Activated naive CD4-positive, alpha-beta T cell treated with anti-CD3 and anti-CD28 coated beads for 36 hours (primary cell): ENCODE measurements at regions not wholly inside any gene's neighbourhood (a gene's known extent, or its start where the extent isn't known, plus 50 kb on each side); places are given as distances from the start of the nearest gene placed in this dataset.

Experiments
- CTCF ChIA-PET: fragments of 350-600 bp; sonication (Branson Sonifier 250); formaldehyde crosslinking; loops from one replicate; lab custom pipeline; 2021; ENCODE audit warnings: antibody characterized with exemption; lab: Charles Lee
- DNase-seq: peaks from one replicate; pipeline ENCODE4 v3.0.0-alpha.2; 2020
- H3K27ac Mint-ChIP-seq: one replicate; pipeline ENCODE4 v1.8.0; 2021; ENCODE audit warnings: mild to moderate bottlenecking, mixed read lengths
- H3K27me3 Mint-ChIP-seq: one replicate; pipeline ENCODE4 v1.8.0; 2021; ENCODE audit warnings: low read depth, mixed read lengths
- H3K36me3 Mint-ChIP-seq: one replicate; pipeline ENCODE4 v1.8.0; 2021; ENCODE audit warnings: low read depth, mixed read lengths
- H3K4me1 Mint-ChIP-seq: one replicate; pipeline ENCODE4 v1.8.0; 2021; ENCODE audit warnings: low read depth, mixed read lengths
- H3K4me3 Mint-ChIP-seq: one replicate; pipeline ENCODE4 v1.8.0; 2021; ENCODE audit warnings: mild to moderate bottlenecking, moderate library complexity, mixed read lengths
- H3K9me3 Mint-ChIP-seq: one replicate; pipeline ENCODE4 v1.8.0; 2021; ENCODE audit warnings: mixed read lengths
- intact Hi-C: fragments of 100-400 bp; cut with micrococcal nuclease; formaldehyde crosslinking; loops from one replicate; pipeline ENCODE4 v1.15.1; 2023

DNA sequence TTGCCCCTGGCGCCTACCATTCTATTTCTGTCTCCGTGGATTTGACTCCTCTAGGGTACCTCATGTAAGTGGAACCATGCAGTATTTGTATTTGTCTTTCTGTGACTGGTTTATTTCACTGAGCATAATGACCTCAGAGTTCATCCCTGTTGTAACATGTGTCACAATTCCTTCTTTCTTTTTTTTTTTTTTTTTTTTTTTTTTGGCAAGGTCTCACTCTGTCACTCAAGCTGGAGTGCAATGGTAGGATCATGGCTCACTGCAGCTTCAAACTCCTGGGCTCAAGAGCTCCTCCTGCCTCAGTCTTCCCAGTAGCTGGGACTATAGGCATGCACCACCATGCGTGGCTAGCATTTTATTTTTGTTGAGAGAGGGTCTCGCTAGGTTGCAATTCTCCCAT lies 74.0 kb upstream of the SEPTIN5 start:
- Mint-ChIP-seq H3K36me3 (no peaks in the 10 kb centered on the region), H3K4me1 (no peaks in the 10 kb centered on the region), H3K4me3 (no peak overlapping the region), H3K27me3 (peaks cover 8% of the 10 kb centered on the region), H3K9me3 (no peaks in the 10 kb centered on the region), H3K27ac (no peak overlapping the region)
- no peak for DNase-seq
- CTCF ChIA-PET: no interaction called here
- intact Hi-C loops: no loop called here

- no peak for DNase-seq
- H3K9me3 Mint-ChIP-seq: no peaks in the 10 kb centered on the region
- H3K36me3 Mint-ChIP-seq: no peaks in the 10 kb centered on the region
- intact Hi-C loops: no loop called here
- CTCF ChIA-PET: no interaction called here
- no peaks in the 10 kb centered on the region for H3K4me1 Mint-ChIP-seq
- H3K27me3 Mint-ChIP-seq: peaks cover 9% of the 10 kb centered on the region
- H3K27ac Mint-ChIP-seq: no peak overlapping the region
- H3K4me3 Mint-ChIP-seq: no peak overlapping the region
Observed at GRCh38 chr22:19641254-19641982, 72.9 kb upstream of the SEPTIN5 start.

DNA sequence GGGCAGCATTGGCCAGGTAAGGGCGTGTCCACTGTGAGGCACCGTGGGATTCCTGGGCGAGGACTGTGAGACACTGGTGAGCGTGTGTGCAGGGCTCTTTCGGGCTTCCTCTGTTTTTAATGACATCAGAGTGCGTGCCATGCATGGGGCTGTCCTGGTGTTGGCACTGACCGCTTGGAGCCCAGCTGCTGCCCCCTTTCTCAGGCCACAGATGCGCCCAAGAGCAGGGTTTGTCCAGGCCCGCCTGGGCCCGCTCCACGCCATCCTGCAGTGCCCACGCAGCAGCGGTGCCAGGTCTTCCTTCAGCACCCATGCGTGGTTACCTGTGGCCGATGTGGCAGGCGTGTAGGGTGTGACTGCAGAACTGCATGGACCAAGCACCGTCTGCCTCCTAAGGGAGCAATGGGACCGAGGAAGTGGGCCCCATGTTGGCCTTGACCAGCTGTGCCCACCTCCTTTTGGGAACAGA lies 72.3 kb upstream of the SEPTIN5 start:
- CTCF ChIA-PET: no interaction called here
- H3K27me3 Mint-ChIP-seq: peaks cover 9% of the 10 kb centered on the region
- H3K9me3 Mint-ChIP-seq: no peaks in the 10 kb centered on the region
- no peaks in the 10 kb centered on the region for H3K36me3 Mint-ChIP-seq
- H3K4me1 Mint-ChIP-seq: no peaks in the 10 kb centered on the region
- intact Hi-C loops: no loop called here
- no peak overlapping the region for H3K4me3 Mint-ChIP-seq
- no peak for DNase-seq
- H3K27ac Mint-ChIP-seq: no peak overlapping the region

DNA sequence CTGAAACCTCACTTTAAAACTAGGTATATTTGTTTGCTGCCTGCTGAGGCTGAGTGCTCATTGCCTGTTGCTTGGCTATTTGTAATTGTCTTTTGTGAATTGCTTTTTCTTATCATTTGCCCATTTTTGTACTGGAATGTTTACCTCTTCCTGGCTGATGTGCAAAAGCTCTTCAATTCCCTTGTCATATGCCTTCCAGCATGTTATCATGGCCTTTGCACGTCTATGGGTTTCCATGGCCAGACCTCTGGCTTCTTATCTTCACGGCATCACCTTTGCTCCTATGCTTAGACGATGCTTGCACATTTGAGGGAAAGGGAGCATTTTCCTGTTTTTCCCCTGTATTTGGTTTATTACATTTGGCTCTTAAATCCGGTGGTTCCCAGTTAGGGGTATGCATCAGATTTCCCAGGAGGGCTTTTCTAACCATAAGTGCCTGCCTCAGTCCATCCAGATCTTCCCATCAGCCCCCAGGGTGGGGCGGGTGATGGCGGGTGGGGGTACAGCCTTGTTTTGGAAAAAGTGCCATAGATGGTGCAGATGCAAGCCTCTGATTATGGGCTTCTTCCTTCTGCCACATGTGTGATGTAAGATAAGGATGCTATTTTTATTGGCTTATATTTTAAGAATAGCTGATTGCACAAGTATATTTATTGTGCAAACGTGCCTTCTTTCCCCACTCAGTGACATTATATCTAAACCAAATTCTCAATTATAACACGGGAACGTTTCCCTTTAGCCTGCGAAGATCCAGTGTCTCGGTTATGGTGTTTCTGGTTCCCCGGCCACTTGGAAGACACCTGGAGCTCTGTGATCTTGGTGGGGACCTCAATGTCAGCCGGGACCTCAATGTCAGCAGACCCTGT lies 70.6 kb upstream of the SEPTIN5 start:
- Mint-ChIP-seq H3K36me3 (no peaks in the 10 kb centered on the region), H3K4me1 (no peaks in the 10 kb centered on the region), H3K9me3 (peaks cover 8% of the 10 kb centered on the region), H3K4me3 (no peak overlapping the region), H3K27me3 (peaks cover 12% of the 10 kb centered on the region), H3K27ac (no peak overlapping the region)
- DNase-seq: no peak
- CTCF ChIA-PET: interaction anchor here (1.0 kb wide), 2 partner anchors 36 to 388 kb away, joined by 3 to 5 read pairs; no protein-coding TSS in a partner anchor
- intact Hi-C loops: no loop called here

DNA sequence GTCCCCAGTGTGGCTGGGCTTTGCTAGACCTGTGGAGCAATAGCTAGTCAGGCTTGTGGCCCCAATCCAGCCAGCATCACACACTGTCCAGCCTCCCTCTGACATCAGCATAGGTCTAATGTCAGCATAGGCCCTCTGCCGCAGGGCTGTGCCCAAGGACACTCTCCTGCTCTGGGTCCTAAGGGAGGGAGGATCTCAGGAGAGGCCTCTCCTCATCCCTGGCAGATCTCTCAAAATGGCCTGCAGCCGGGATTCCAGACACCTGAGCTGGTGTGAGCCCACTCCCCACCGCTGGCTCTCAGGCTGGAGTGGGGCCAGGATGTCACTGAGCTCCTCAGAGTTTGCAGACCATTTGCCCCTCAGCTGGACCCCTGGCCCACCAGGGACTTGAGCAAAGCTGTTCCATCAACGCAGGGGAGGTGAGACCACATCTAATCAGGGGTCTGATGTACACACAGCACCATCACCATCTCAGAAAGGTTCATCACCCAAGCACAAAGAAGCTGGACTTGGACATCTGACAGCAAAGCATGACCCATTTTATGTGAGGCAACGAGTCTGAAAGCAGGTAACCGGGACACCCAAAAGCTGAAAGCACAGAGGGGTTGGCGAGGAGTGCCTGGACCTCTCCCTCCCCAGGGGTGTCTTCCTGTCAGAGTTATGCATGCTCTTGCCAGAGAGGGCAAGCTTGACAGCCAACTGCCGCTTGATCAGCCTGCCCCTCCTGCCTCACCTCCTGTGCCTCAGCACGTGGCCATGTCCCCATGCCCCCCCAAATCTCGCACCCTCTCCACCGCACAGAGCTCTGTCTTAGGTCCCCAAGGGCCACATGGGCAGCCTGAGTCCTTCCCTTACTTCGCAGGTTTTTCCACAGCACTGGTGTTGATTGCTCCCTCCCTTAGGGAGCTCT lies 69.7 kb upstream of the SEPTIN5 start:
- Mint-ChIP-seq H3K27ac (no peak overlapping the region), H3K27me3 (peaks cover 14% of the 10 kb centered on the region), H3K9me3 (peaks cover 14% of the 10 kb centered on the region), H3K4me1 (no peaks in the 10 kb centered on the region), H3K36me3 (no peaks in the 10 kb centered on the region), H3K4me3 (no peak overlapping the region)
- CTCF ChIA-PET: interaction anchor here (1.0 to 1.3 kb wide), 3 partner anchors 15 to 388 kb away, joined by 3 to 5 read pairs (median 5); no protein-coding TSS in a partner anchor
- DNase-seq: no peak
- intact Hi-C loops: no loop called here

- H3K9me3 Mint-ChIP-seq: peaks cover 15% of the 10 kb centered on the region
- H3K4me1 Mint-ChIP-seq: no peaks in the 10 kb centered on the region
- intact Hi-C loops: no loop called here
Observed at GRCh38 chr22:19645391-19645790, 68.9 kb upstream of the SEPTIN5 start.

GRCh38 chr22:19645905-19646304 lies 68.4 kb upstream of the SEPTIN5 start:
- H3K36me3 Mint-ChIP-seq: no peaks in the 10 kb centered on the region
- no peak overlapping the region for H3K27ac Mint-ChIP-seq
- peaks cover 15% of the 10 kb centered on the region for H3K9me3 Mint-ChIP-seq
- intact Hi-C loops: no loop called here
- H3K4me3 Mint-ChIP-seq: no peak overlapping the region
- H3K4me1 Mint-ChIP-seq: no peaks in the 10 kb centered on the region
- CTCF ChIA-PET: no interaction called here
- DNase-seq: no peak
- H3K27me3 Mint-ChIP-seq: peaks cover 13% of the 10 kb centered on the region

More at GRCh38 chr22:19645391-19645790, 68.9 kb upstream of the SEPTIN5 start:
- H3K4me3 Mint-ChIP-seq: no peak overlapping the region
- H3K36me3 Mint-ChIP-seq: no peaks in the 10 kb centered on the region
- no peak for DNase-seq
- CTCF ChIA-PET: interaction anchor here (1.3 kb wide), 1 partner anchor 16 kb away, joined by 5 read pairs; no protein-coding TSS in a partner anchor
- no peak overlapping the region for H3K27ac Mint-ChIP-seq
- H3K27me3 Mint-ChIP-seq: peaks cover 16% of the 10 kb centered on the region

DNA sequence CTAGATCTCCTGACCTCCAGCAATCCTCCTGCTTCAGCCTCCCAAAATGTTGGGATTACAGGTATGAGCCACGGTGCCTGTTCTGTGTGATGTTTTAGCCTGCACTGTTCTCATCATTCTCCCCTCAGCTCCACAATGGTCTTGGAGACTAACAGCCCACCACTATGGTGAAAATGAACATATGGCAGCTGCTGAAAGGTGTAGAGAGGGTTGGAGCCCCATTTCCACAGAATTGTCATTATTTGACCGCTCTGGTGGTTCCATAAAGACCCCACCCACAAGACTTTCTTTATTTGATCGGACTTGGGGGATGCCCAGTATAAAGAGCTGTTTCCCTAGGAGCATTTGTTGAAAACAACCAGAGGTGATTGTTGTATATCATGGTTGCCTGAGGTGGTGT lies 67.9 kb upstream of the SEPTIN5 start:
- Mint-ChIP-seq H3K4me3 (no peak overlapping the region), H3K4me1 (no peaks in the 10 kb centered on the region), H3K9me3 (peaks cover 15% of the 10 kb centered on the region), H3K27me3 (peaks cover 13% of the 10 kb centered on the region), H3K36me3 (no peaks in the 10 kb centered on the region), H3K27ac (no peak overlapping the region)
- intact Hi-C loops: no loop called here
- DNase-seq: no peak
- CTCF ChIA-PET: interaction anchor here (0.9 to 1.1 kb wide), 2 partner anchors 16 to 32 kb away, joined by 3 to 4 read pairs; no protein-coding TSS in a partner anchor

DNA sequence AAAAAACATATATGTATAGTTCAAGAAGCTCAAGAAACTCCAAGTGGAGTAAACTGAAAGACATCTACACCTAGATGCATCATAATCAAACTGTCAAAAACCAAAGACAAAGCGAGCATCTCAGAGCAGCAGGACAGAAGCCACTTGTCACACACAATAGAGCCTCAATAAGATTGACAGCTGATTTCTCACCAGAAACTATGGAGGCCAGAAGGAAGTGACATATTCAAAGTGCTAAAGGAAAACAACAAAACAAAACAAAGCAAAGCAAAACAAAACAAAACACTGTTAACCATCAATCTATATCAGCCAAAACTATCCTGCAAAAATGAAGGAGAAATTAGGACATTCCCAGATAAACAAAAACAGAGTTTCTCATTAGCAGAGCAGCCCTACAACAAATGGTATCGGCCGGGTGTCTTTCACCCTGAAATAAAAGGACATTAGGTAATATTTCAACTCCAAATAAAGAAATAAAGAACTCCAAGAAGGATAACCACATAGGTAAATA lies 65.8 kb upstream of the SEPTIN5 start:
- DNase-seq: no peak
- CTCF ChIA-PET: no interaction called here
- intact Hi-C loops: no loop called here
- peaks cover 13% of the 10 kb centered on the region for H3K27me3 Mint-ChIP-seq
- H3K9me3 Mint-ChIP-seq: peaks cover 15% of the 10 kb centered on the region
- no peak overlapping the region for H3K27ac Mint-ChIP-seq
- no peak overlapping the region for H3K4me3 Mint-ChIP-seq
- no peaks in the 10 kb centered on the region for H3K4me1 Mint-ChIP-seq
- H3K36me3 Mint-ChIP-seq: no peaks in the 10 kb centered on the region

DNA sequence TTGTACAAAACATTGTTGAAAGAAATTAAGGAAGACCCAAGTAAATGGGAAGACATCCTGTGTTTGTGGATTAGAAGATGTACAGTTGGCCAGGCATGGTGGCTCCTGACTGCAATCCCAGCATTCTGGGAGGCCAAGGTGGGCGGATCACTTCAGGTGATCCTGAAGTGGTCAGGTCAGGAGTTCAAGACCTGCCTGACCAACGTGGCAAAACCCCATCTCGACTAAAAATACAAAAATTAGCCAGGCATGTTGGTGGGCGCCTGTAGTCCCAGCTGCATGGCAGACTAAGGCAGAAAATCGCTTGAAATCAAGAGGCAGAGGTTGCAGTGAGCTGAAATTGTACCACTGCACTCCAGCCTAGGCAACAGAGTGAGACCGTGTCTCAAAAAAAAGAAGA lies 62.0 kb upstream of the SEPTIN5 start:
- no peak overlapping the region for H3K4me3 Mint-ChIP-seq
- H3K9me3 Mint-ChIP-seq: peaks cover 15% of the 10 kb centered on the region
- H3K27me3 Mint-ChIP-seq: peaks cover 6% of the 10 kb centered on the region
- CTCF ChIA-PET: no interaction called here
- H3K4me1 Mint-ChIP-seq: no peaks in the 10 kb centered on the region
- intact Hi-C loops: no loop called here
- H3K36me3 Mint-ChIP-seq: no peaks in the 10 kb centered on the region
- no peak overlapping the region for H3K27ac Mint-ChIP-seq
- DNase-seq: no peak

- intact Hi-C loops: no loop called here
- Mint-ChIP-seq H3K4me1 (no peaks in the 10 kb centered on the region), H3K27me3 (peaks cover 2% of the 10 kb centered on the region), H3K36me3 (no peaks in the 10 kb centered on the region), H3K4me3 (no peak overlapping the region), H3K9me3 (peaks cover 2% of the 10 kb centered on the region), H3K27ac (no peak overlapping the region)
- no peak for DNase-seq
- CTCF ChIA-PET: no interaction called here
Observed at GRCh38 chr22:19654338-19654987, 59.8 kb upstream of the SEPTIN5 start.
